ENCODE measurements at regions not wholly inside any gene's neighbourhood (a gene's known extent, or its start where the extent isn't known, plus 50 kb on each side); places are given as distances from the start of the nearest gene placed in this dataset.

DNA sequence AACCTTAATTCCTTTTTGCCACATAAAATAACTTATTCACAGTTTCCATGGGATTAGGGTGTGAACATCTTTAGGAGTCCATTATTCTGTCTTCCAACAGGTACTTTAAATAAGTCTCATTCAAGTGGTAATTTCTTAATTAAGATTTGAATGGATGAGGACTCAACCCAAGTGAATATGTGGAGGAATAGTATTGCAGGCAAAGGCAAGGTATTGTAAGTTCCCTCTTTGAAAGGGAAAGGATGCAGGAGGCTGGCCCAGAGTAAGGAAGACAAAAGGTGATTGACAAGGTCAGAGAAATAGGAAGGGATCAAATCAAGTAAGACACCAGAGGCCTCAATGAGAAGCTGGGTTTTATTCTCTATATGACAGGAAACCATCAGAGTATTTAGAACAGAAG, 238.2 kb upstream of the RBMS1 start:
- Histone ChIP-seq H3K36me3 (ENCODE audit: insufficient read depth, low read length) (no peaks in the 10 kb centered on the region), H3K9me2 (ENCODE audit: low read depth, low read length) (no peaks in the 10 kb centered on the region), H3K4me3 (ENCODE audit: low read depth, low read length, poor library complexity, severe bottlenecking) (no peak overlapping the region), H3K4me1 (ENCODE audit: insufficient read depth, low read length, severe bottlenecking) (no peaks in the 10 kb centered on the region), H3K9ac (ENCODE audit: low read length) (no peak overlapping the region), H3K79me2 (ENCODE audit: insufficient read depth, low read length) (no peaks in the 10 kb centered on the region), H3K27me3 (ENCODE audit: insufficient read depth, low read length) (no peaks in the 10 kb centered on the region), H4K20me1 (ENCODE audit: insufficient read depth, low read length) (no peaks in the 10 kb centered on the region), H2AFZ (ENCODE audit: low read length) (no peak overlapping the region), H3F3A (ENCODE audit: insufficient read depth, low read length) (no peaks in the 10 kb centered on the region), H3K27ac (ENCODE audit: low read depth, low read length, poor library complexity, severe bottlenecking) (no peak overlapping the region), H3K4me2 (ENCODE audit: low read length) (no peak overlapping the region), H3K9me3 (ENCODE audit: low read length) (no peaks in the 10 kb centered on the region)
- TF ChIP-seq, protein P1, sequence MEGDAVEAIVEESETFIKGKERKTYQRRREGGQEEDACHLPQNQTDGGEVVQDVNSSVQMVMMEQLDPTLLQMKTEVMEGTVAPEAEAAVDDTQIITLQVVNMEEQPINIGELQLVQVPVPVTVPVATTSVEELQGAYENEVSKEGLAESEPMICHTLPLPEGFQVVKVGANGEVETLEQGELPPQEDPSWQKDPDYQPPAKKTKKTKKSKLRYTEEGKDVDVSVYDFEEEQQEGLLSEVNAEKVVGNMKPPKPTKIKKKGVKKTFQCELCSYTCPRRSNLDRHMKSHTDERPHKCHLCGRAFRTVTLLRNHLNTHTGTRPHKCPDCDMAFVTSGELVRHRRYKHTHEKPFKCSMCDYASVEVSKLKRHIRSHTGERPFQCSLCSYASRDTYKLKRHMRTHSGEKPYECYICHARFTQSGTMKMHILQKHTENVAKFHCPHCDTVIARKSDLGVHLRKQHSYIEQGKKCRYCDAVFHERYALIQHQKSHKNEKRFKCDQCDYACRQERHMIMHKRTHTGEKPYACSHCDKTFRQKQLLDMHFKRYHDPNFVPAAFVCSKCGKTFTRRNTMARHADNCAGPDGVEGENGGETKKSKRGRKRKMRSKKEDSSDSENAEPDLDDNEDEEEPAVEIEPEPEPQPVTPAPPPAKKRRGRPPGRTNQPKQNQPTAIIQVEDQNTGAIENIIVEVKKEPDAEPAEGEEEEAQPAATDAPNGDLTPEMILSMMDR (IDR thresholded peaks at IDR 0.05; ENCODE audit: low read length) = no peak

DNA sequence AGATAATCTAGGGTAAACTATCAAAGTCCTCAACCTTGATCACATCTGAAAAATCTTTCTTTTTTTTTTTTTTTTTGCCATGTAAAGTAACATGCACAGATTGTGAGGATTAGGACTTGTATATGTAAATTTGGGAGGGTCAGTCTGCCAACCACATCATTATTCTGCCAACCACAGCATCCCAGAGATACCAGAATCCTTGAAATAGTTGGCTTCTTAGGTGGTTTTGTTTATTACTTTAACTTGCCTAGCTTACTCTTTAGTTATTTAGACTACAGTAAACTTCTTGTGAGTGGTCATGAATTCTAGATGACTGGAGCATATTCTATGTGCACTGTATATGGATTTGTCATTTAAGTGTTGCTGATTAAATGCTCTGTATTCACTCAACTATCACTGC, 242.1 kb upstream of the RBMS1 start:
- Histone ChIP-seq H3K4me2 (ENCODE audit: low read length) (no peak overlapping the region), H3K4me1 (ENCODE audit: insufficient read depth, low read length, severe bottlenecking) (no peaks in the 10 kb centered on the region), H3K9ac (ENCODE audit: low read length) (no peak overlapping the region), H2AFZ (ENCODE audit: low read length) (no peak overlapping the region), H3K36me3 (ENCODE audit: insufficient read depth, low read length) (no peaks in the 10 kb centered on the region), H3F3A (ENCODE audit: insufficient read depth, low read length) (no peaks in the 10 kb centered on the region), H3K79me2 (ENCODE audit: insufficient read depth, low read length) (no peaks in the 10 kb centered on the region), H3K4me3 (ENCODE audit: low read depth, low read length, poor library complexity, severe bottlenecking) (no peak overlapping the region), H3K27ac (ENCODE audit: low read depth, low read length, poor library complexity, severe bottlenecking) (no peak overlapping the region), H4K20me1 (ENCODE audit: insufficient read depth, low read length) (no peaks in the 10 kb centered on the region), H3K9me2 (ENCODE audit: low read depth, low read length) (no peaks in the 10 kb centered on the region), H3K27me3 (ENCODE audit: insufficient read depth, low read length) (no peaks in the 10 kb centered on the region), H3K9me3 (ENCODE audit: low read length) (no peaks in the 10 kb centered on the region)
- TF ChIP-seq, protein P1 (IDR thresholded peaks at IDR 0.05; ENCODE audit: low read length) = no peak
- TF ChIP-seq EZH2 (IDR thresholded peaks at IDR 0.05; ENCODE audit: borderline replicate concordance, low read length) = no peak

DNA sequence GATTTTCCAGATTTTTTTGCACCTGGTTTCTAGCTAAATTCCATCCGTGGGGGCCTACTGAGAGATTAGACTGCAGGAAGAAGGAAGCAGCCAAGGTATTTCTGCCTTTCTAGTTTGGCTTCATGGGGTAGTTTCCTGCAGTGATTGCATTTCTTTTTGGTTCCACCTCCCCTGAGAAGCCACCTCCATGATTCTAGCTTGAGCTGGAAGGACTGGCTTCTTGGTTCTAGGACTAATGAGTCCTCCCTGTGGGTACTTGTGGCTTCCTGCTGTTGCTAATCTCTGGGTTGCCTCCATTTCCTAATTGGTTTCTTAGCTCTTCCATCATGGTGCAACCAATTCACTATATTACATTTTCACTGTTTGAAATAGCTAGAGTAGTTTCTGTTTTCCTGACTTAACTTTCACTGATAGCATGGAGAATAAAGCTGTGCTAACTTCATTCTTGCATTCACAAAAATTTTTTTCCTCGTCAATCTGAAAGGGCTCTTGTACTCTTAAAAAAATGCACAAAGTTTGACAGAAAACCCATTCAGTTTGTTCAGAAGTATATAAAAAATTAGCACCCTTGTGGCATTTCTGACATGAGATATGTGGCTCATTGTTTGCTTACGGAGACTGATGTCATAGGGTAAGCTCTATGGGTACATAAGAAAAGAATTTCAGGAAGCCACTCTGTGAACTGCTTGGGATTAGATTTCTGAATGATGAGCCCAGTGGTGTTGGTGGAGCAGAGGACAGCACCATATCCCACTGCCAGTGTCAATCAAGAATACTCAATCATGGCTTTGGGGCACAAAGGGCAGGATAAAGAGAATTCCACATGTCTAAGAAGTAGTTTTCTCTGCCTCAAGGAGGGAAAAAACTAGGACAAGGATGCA, 242.8 kb upstream of the RBMS1 start:
- no peak overlapping the region for H3K4me2 ChIP-seq (ENCODE audit: low read length)
- H3K27ac ChIP-seq (ENCODE audit: low read depth, low read length, poor library complexity, severe bottlenecking) = no peak overlapping the region
- H3K27me3 ChIP-seq (ENCODE audit: insufficient read depth, low read length) = no peaks in the 10 kb centered on the region
- H3K79me2 ChIP-seq (ENCODE audit: insufficient read depth, low read length) = no peaks in the 10 kb centered on the region
- H3F3A ChIP-seq (ENCODE audit: insufficient read depth, low read length) = no peaks in the 10 kb centered on the region
- no peaks in the 10 kb centered on the region for H3K4me1 ChIP-seq (ENCODE audit: insufficient read depth, low read length, severe bottlenecking)
- no peak overlapping the region for H2AFZ ChIP-seq (ENCODE audit: low read length)
- H3K9me3 ChIP-seq (ENCODE audit: low read length) = no peaks in the 10 kb centered on the region
- H3K4me3 ChIP-seq (ENCODE audit: low read depth, low read length, poor library complexity, severe bottlenecking) = no peak overlapping the region
- TF ChIP-seq EZH2 (IDR thresholded peaks at IDR 0.05; ENCODE audit: borderline replicate concordance, low read length) = no peak
- TF ChIP-seq, protein P1 (IDR thresholded peaks at IDR 0.05; ENCODE audit: low read length) = no peak
- H3K36me3 ChIP-seq (ENCODE audit: insufficient read depth, low read length) = no peaks in the 10 kb centered on the region
- no peak overlapping the region for H3K9ac ChIP-seq (ENCODE audit: low read length)
- H3K9me2 ChIP-seq (ENCODE audit: low read depth, low read length) = no peaks in the 10 kb centered on the region
- no peaks in the 10 kb centered on the region for H4K20me1 ChIP-seq (ENCODE audit: insufficient read depth, low read length)
